Pulmonary artery endothelial cell (primary cell): ENCODE measurements at regions not wholly inside any gene's neighbourhood (a gene's known extent, or its start where the extent isn't known, plus 50 kb on each side); places are given as distances from the start of the nearest gene placed in this dataset.

Source experiments
- DNase-seq: peaks from one replicate; pipeline ENCODE4 v3.0.0-alpha.2; 2011; ENCODE audit warnings: low read depth, low spot score

DNA sequence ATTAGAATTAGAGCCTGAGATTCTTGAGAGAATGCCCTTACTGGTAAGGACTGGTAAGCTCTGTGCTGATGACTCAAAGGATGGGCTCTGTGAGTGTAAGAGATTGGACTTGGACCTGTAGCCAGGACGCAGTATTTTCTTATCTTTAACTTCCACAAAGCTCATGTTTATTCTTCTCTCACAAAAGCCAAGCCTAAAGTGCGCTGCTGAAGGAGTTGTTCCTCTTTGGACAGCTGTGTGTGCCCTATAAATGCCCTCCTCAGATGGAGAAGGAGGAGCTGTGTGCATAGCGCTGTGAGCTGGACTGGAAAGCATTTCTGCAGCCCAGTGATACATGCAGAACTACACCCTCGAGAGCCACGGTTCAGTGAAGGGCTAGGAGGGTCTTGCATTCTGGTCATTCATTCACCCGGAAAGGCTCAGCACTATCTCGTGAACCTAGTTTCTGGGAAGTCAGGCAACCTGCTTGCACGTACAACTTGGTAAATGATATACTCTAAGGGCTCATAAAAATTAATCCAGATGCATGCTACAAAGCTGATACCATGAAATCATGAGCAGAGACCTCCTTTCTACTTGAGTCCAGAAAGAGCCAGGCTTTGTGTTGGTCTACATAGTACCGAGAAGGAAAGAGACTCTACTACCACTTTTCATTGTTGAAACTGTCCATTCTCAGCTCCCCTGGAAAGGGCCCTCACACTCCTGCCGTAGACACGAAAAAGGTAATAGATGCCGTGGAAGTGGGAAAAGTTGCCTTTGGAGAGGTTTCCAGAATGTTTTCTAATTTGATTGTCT lies 103.0 kb upstream of the TBL1XR1 start:
- no peak for DNase-seq

DNA sequence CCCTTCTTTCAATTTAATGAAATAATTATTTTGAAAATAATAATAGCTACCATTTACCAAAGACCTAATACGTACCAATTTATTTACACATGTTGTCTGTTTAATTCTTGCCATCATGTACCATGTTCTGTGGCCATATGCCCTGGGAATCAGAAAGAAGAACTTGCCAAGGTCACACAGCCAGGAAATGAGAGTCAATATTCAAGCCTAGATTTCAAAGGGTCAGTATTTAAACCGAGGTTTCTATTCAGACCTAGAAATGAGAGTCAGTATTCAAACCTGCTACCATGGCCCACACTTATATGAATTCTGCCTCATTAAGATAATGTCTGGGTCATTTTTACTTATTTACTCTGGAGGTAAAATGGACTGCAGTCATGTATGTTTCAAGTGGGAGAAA lies 103.6 kb upstream of the TBL1XR1 start:
- no peak for DNase-seq

- peak; percentile 29 for DNase-seq
Observed at GRCh38 chr3:177306252-177306651, 109.0 kb upstream of the TBL1XR1 start.

GRCh38 chr3:177307391-177307790 lies 110.1 kb upstream of the TBL1XR1 start:
- DNase-seq, result no peak

GRCh38 chr3:177307826-177308225 lies 110.5 kb upstream of the TBL1XR1 start:
- no peak for DNase-seq

GRCh38 chr3:177308286-177308685 lies 111.0 kb upstream of the TBL1XR1 start:
- no peak for DNase-seq

DNA sequence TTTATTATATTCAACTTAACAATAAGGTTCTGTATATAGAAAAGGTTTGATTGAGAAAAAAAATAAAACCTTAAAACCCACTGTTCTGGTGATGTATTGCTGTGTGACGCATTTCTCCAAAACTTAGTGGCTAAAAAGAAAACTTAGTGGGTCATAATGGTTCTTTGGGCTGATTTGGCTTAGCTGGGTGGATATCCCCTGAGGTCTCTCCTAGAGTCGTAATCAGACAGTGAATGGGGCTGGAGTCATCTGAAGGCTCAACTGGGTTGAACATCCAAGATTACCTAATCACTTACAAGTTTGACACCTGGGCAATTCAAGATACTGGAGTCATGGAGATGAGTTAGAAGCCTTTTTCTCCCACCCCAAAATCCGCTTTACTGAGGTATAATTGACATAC lies 111.6 kb upstream of the TBL1XR1 start:
- no peak for DNase-seq

- DNase-seq, result no peak
Observed at GRCh38 chr3:177312491-177312890, 115.2 kb upstream of the TBL1XR1 start.

DNA sequence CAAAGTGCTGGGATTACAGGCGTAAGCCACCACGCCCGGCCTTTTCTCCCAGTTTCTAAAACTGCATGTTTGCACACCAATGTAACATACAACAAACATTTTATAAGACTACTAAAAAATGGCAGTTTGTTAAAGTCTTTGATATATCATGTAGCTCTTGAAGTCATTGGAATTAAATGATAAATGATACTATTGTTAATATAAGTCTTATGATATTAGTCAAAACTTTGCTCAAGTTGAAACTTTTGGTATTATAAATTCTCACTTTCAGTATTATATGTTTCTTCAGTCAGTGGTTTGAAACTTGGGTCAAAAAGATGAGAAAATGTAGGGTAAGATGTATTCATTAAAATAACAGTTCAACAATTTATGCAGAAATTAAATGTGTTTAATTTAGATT lies 117.6 kb upstream of the TBL1XR1 start:
- DNase-seq, result no peak

GRCh38 chr3:177317247-177317646 lies 120.0 kb upstream of the TBL1XR1 start:
- DNase-seq, result no peak

- no peak for DNase-seq
Observed at GRCh38 chr3:177318559-177318958, 121.3 kb upstream of the TBL1XR1 start.

- peak; percentile 20 for DNase-seq
Observed at GRCh38 chr3:177320765-177321247, 123.5 kb upstream of the TBL1XR1 start.

DNA sequence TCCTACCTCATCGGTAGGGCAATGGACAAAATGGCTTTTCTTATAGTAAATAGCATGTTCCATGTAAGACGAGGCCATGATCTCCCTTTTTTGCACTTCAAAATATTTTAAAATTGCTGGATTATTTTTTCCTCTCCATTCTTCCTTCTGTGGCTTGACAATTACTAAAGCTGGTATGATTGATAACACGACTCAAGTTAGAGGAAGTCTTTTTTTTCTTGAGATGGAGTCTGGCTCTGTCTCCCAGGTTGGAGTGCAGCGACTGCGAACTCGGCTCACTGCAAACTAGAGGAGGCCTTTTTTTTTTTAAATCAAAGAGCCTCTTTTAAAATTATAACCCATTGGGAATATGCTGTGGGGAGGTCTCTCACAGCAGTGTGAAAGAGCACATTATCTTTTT lies 124.5 kb upstream of the TBL1XR1 start:
- DNase-seq, result no peak

- DNase-seq, result no peak
Observed at GRCh38 chr3:177322881-177323280, 125.6 kb upstream of the TBL1XR1 start.

- no peak for DNase-seq
Observed at GRCh38 chr3:177329854-177330253, 132.6 kb upstream of the TBL1XR1 start.

DNA sequence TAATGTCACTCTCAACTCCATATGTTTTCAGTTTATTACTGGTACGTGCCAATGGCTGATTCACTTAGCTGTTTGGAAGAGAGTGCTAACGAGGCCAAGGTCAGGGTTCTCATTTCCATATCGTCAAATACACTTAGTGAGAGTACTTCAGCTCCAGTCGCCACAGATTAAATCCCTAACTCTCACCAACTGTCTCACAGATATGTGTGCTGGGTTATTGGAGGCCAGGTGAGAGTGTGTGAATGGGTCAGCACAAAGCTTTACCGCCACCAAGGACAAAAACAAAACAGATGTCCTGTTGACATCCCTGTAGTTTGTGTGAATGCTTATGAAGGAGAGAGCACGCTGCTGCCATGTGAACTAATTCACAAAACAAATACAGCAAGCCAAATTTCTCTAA lies 133.5 kb upstream of the TBL1XR1 start:
- DNase-seq, result no peak

- no peak for DNase-seq
Observed at GRCh38 chr3:177331203-177331835, 134.0 kb upstream of the TBL1XR1 start.

- no peak for DNase-seq
Observed at GRCh38 chr3:177332955-177333354, 135.7 kb upstream of the TBL1XR1 start.

DNA sequence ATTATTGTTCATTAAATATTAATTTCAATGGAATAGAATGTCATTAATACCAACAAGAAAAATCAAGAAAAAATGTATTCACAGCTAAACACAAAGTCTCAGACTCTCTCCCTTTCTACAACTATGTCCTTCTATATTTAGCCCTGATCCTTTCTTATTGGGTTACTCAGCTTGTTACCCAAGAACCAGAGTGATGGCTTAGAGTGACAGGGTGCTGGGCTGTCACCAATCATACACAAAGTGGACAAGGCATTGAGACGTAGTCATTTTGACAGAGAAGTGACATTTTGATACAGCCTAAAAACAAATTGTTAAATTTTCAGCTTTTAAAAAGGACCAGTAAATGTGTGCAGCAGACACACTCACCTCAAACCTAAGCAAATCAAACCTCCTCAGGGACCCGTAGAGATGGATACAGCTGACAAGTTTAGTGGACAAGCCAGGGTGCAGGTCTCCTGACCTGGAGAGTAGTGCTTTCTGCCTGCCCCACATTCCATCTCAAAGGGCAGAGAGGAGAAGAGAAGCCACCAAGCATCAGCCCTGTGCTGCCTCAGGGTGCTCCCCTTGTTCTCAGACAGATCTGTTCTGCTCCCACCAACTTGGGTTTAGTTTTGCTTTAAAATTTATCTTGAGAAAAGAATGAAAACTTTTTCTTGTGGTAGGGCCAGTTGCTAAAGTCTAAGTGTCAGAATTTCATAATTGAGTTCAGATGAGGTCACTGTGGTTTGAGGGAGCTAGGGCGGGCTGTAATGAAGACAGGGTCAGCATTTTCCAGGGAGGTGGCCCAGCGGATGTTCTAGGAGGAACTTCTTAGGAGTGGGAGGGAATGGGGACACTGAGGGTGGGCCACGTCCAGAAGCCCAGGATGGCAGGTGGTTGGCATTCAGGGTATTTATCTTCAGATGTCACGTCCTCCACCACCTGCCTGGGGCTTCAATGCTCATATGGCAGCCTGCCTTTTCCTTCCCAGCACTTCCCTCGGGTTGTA lies 136.5 kb upstream of the TBL1XR1 start:
- no peak for DNase-seq

DNA sequence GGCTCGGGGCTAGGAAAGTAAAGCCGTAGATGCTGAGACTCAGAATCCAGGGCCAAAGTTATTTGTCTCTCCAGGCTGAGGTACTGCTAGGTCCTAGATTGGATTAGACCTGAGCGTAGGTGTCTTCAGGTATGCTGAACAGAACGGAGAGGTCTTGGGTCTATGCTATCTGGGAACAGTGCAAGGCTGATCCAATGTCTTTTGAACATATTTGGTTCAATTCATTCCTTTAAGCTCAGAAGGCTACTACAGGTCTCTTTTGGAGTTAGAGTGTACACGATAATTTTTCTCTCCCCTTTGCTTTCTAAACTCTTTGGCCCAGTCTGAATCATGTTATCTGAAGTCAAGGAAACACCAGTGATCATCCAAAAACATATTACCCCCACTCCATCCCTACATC lies 137.5 kb upstream of the TBL1XR1 start:
- DNase-seq, result no peak

DNA sequence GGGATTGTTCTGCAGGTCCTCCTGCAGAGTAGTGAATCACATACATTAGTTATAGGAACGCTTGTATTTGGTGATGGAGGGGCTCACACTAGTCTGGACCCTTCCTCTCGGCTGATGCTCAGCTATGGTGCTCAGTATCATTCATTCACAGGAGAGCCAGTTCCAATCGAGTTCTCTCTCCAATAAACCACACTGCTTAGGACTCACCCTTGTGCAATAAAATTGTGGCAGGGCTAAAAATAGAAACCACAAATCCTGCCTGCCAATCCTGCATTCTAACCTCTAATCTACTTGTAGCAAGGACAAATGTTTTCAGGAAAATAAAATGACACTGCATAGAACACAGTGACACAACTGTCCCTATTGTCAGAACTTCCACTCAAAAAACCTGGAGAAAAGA lies 138.4 kb upstream of the TBL1XR1 start:
- DNase-seq, result no peak
